ENCODE measurements at regions not wholly inside any gene's neighbourhood (a gene's known extent, or its start where the extent isn't known, plus 50 kb on each side); places are given as distances from the start of the nearest gene placed in this dataset.

GRCh38 chr2:12419803-12420202 is 296.9 kb upstream of the TRIB2 start:
- TF ChIP-seq CTCF (IDR thresholded peaks at IDR 0.05) (no peak), POLR2A (IDR thresholded peaks at IDR 0.05) (no peak)
